Sigmoid colon (tissue), 4 donors: ENCODE measurements at regions not wholly inside any gene's neighbourhood (a gene's known extent, or its start where the extent isn't known, plus 50 kb on each side); places are given as distances from the start of the nearest gene placed in this dataset.

Experiments
- EP300 ChIP-seq, 4 donors: sonication (generic); formaldehyde crosslinking; IDR thresholded peaks; one replicate each; pipeline ENCODE4 v1.6.1; 2017; ENCODE audit warnings: antibody characterized with exemption in 4 of 4
- POLR2A ChIP-seq, 2 donors: fragments of 450-650 bp; IDR thresholded peaks; one replicate each; pipeline ENCODE4 v1.6.1; 2016; ENCODE audit warnings: antibody characterized with exemption in 2 of 2, mild to moderate bottlenecking in 2 of 2, moderate library complexity in 2 of 2
- POLR2AphosphoS5 ChIP-seq, 4 donors: sonication (generic); formaldehyde crosslinking; IDR thresholded peaks; one replicate each; pipeline ENCODE4 v1.6.1; 2017; ENCODE audit warnings: antibody characterized with exemption in 4 of 4
- TF ChIP-seq, protein P1 (sequence below), 4 experiments: fragments of 450-650 bp in 3 of 4; fragments of 200-600 bp in 1 of 4; IDR thresholded peaks; one replicate each; pipeline ENCODE4 v1.5.1; 2016 to 2019; ENCODE audit warnings: antibody characterized with exemption in 4 of 4, mild to moderate bottlenecking in 3 of 4, moderate library complexity in 2 of 4

DNA sequence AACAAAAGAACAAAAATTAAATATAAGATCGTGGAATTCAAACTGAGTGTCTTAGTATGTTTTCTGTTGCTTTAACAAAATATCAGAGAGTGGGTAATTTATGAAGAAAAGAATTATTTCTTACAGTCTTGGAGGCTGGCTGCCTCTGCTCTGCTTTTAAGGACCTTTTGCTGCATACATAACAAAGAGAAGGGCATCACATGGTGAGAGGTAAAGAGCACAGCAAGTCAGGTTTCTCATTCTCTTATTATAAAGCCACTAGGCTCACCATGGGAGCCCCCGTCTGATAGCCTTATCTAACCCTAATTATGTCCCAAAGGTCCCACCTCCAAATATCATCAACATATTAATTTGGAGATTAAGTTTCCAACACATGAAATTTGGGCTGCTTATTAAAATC lies 231.3 kb downstream of the SLITRK6 start:
- TF ChIP-seq, protein P1, sequence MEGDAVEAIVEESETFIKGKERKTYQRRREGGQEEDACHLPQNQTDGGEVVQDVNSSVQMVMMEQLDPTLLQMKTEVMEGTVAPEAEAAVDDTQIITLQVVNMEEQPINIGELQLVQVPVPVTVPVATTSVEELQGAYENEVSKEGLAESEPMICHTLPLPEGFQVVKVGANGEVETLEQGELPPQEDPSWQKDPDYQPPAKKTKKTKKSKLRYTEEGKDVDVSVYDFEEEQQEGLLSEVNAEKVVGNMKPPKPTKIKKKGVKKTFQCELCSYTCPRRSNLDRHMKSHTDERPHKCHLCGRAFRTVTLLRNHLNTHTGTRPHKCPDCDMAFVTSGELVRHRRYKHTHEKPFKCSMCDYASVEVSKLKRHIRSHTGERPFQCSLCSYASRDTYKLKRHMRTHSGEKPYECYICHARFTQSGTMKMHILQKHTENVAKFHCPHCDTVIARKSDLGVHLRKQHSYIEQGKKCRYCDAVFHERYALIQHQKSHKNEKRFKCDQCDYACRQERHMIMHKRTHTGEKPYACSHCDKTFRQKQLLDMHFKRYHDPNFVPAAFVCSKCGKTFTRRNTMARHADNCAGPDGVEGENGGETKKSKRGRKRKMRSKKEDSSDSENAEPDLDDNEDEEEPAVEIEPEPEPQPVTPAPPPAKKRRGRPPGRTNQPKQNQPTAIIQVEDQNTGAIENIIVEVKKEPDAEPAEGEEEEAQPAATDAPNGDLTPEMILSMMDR (IDR thresholded peaks at IDR 0.05) = no peak
- TF ChIP-seq EP300 (IDR thresholded peaks at IDR 0.05) (no peak), POLR2A (IDR thresholded peaks at IDR 0.05) (no peak), POLR2AphosphoS5 (IDR thresholded peaks at IDR 0.05) (no peak)
